ENCODE measurements at regions not wholly inside any gene's neighbourhood (a gene's known extent, or its start where the extent isn't known, plus 50 kb on each side); places are given as distances from the start of the nearest gene placed in this dataset.

GRCh38 chr2:226306969-226307368 lies 492.7 kb downstream of the IRS1 start:
- H3K4me1 Mint-ChIP-seq: peaks cover 0 to 2% of the 10 kb centered on the region in 2 experiments; a peak in 1 of 4 replicates
- H3K27ac Mint-ChIP-seq: no peak overlapping the region
- Histone ChIP-seq H4K91ac (ENCODE audit: insufficient read length, low read depth, low read length) (no peak overlapping the region), H3K56ac (ENCODE audit: insufficient read length, low read depth, low read length) (no peak overlapping the region), H3K4me1 (ENCODE audit: insufficient read depth, low read length) (no peaks in the 10 kb centered on the region), H3K14ac (ENCODE audit: insufficient read depth, low read length) (no peak overlapping the region), H2BK12ac (ENCODE audit: insufficient read length, low read depth, low read length) (no peak overlapping the region), H3K27me3 (ENCODE audit: insufficient read depth, low read length) (no peaks in the 10 kb centered on the region), H4K8ac (replicated peaks; ENCODE audit: insufficient read length, low read depth, low read length) (no peak overlapping the region), H3T11ph (ENCODE audit: low read length) (no peak overlapping the region), H3K23ac (ENCODE audit: insufficient read length, low read depth, low read length) (no peak overlapping the region), H2BK20ac (ENCODE audit: low read depth, low read length, poor library complexity, severe bottlenecking) (no peak overlapping the region), H3K18ac (ENCODE audit: insufficient read length, low read depth, low read length) (no peak overlapping the region), H3K79me2 (ENCODE audit: insufficient read depth, low read length) (no peaks in the 10 kb centered on the region), H2BK15ac (ENCODE audit: low read depth, low read length) (no peak overlapping the region), H3K9ac (ENCODE audit: extremely low read depth, insufficient read length, low read length) (no peak overlapping the region), H2AK5ac (ENCODE audit: insufficient read length, low read length) (no peak overlapping the region), H2BK120ac (ENCODE audit: low read depth, low read length, poor library complexity, severe bottlenecking) (no peak overlapping the region), H3K9me3 (ENCODE audit: control insufficient read depth, low read depth, low read length) (no peaks in the 10 kb centered on the region), H3K4me2 (ENCODE audit: insufficient read depth, insufficient read length, low read length) (no peak overlapping the region), H3K4ac (ENCODE audit: low read depth, low read length) (no peak overlapping the region), H2AFZ (ENCODE audit: low read length) (no peak overlapping the region), H3K23me2 (ENCODE audit: insufficient read length, low read depth, low read length, poor library complexity, severe bottlenecking) (no peaks in the 10 kb centered on the region), H2BK5ac (ENCODE audit: insufficient read length, low read length) (no peak overlapping the region), H3K27ac (ENCODE audit: insufficient read length, low read depth, low read length) (no peak overlapping the region), H3K79me1 (ENCODE audit: insufficient read depth, low read depth, low read length, poor library complexity, severe bottlenecking) (no peaks in the 10 kb centered on the region), H4K5ac (ENCODE audit: insufficient read length, low read depth, low read length) (no peak overlapping the region), H4K20me1 (ENCODE audit: control insufficient read depth, insufficient read depth, insufficient read length) (no peaks in the 10 kb centered on the region)
- no peaks in the 10 kb centered on the region for H3K36me3 Mint-ChIP-seq (ENCODE audit: insufficient read depth in 1 of 3, low read depth in 3 of 3)
- H3K4me3 Mint-ChIP-seq: no peak overlapping the region
- WGBS (ENCODE audit: extremely low coverage, insufficient read length, low lambda C conversion rate): no CpG with 5 or more reads among the region's 2 CpGs
- H3K9me3 Mint-ChIP-seq: no peaks in the 10 kb centered on the region
- H3K27me3 Mint-ChIP-seq (ENCODE audit: low read depth): no peaks in the 10 kb centered on the region
- TF ChIP-seq CTCF (conservative IDR thresholded peaks at IDR 0.05): no peak
- no peak for DNase-seq

Measured in H9 (cell line).